ENCODE measurements at regions not wholly inside any gene's neighbourhood (a gene's known extent, or its start where the extent isn't known, plus 50 kb on each side); places are given as distances from the start of the nearest gene placed in this dataset.

GRCh38 chr3:152113992-152114651 is 154.6 kb upstream of the MBNL1 start:
- no peaks in the 10 kb centered on the region for H3K36me3 ChIP-seq
- no peaks in the 10 kb centered on the region for H3K9me3 ChIP-seq (ENCODE audit: low read depth)
- TF ChIP-seq CTCF (IDR thresholded peaks at IDR 0.05; ENCODE audit: low read depth, low read length): no peak
- peak in 1 of 2 donors; percentile 28 for DNase-seq (ENCODE audit: low read depth in 1 of 2, low spot score in 1 of 2)
- no peak overlapping the region for H3K27ac ChIP-seq
- no peaks in the 10 kb centered on the region for H3K4me1 ChIP-seq (ENCODE audit: low read depth)
- no peaks in the 10 kb centered on the region for H3K27me3 ChIP-seq
- no peak overlapping the region for H3K4me3 ChIP-seq

GRCh38 chr3:152120601-152121269 is 148.0 kb upstream of the MBNL1 start:
- Histone ChIP-seq H3K27me3 (no peaks in the 10 kb centered on the region), H3K27ac (no peak overlapping the region), H3K4me3 (no peak overlapping the region), H3K4me1 (ENCODE audit: low read depth) (no peaks in the 10 kb centered on the region), H3K36me3 (no peaks in the 10 kb centered on the region), H3K9me3 (ENCODE audit: low read depth) (no peaks in the 10 kb centered on the region)
- no peak for TF ChIP-seq CTCF (IDR thresholded peaks at IDR 0.05; ENCODE audit: low read depth, low read length)
- DNase-seq (ENCODE audit: low read depth in 1 of 2, low spot score in 1 of 2): peak in 1 of 2 donors; percentile 51

GRCh38 chr3:152121270-152121636 is 147.5 kb upstream of the MBNL1 start:
- Histone ChIP-seq H3K36me3 (no peaks in the 10 kb centered on the region), H3K27me3 (no peaks in the 10 kb centered on the region), H3K4me1 (ENCODE audit: low read depth) (no peaks in the 10 kb centered on the region), H3K9me3 (ENCODE audit: low read depth) (no peaks in the 10 kb centered on the region), H3K4me3 (no peak overlapping the region), H3K27ac (no peak overlapping the region)
- TF ChIP-seq CTCF (IDR thresholded peaks at IDR 0.05; ENCODE audit: low read depth, low read length): no peak
- DNase-seq (ENCODE audit: low read depth in 1 of 2, low spot score in 1 of 2): peak in 1 of 2 donors; percentile 94

GRCh38 chr3:152122851-152123250 is 145.9 kb upstream of the MBNL1 start:
- H3K36me3 ChIP-seq: no peaks in the 10 kb centered on the region
- no peaks in the 10 kb centered on the region for H3K27me3 ChIP-seq
- H3K4me3 ChIP-seq: no peak overlapping the region
- H3K27ac ChIP-seq: no peak overlapping the region
- no peak for DNase-seq (ENCODE audit: low read depth in 1 of 2, low spot score in 1 of 2)
- TF ChIP-seq CTCF (IDR thresholded peaks at IDR 0.05; ENCODE audit: low read depth, low read length): no peak
- H3K9me3 ChIP-seq (ENCODE audit: low read depth): no peaks in the 10 kb centered on the region
- H3K4me1 ChIP-seq (ENCODE audit: low read depth): no peaks in the 10 kb centered on the region

- H3K27ac ChIP-seq: no peak overlapping the region
- H3K9me3 ChIP-seq (ENCODE audit: low read depth): no peaks in the 10 kb centered on the region
- TF ChIP-seq CTCF (IDR thresholded peaks at IDR 0.05; ENCODE audit: low read depth, low read length): no peak
Observed at GRCh38 chr3:152123457-152123856, 145.3 kb upstream of the MBNL1 start.

More at GRCh38 chr3:152123457-152123856, 145.3 kb upstream of the MBNL1 start:
- Histone ChIP-seq H3K36me3 (no peaks in the 10 kb centered on the region), H3K4me3 (no peak overlapping the region), H3K4me1 (ENCODE audit: low read depth) (no peaks in the 10 kb centered on the region), H3K27me3 (no peaks in the 10 kb centered on the region)
- peak in 1 of 2 donors; percentile 7 for DNase-seq (ENCODE audit: low read depth in 1 of 2, low spot score in 1 of 2)

All from cardiac muscle cell (in vitro differentiated cells and primary cell).